ENCODE measurements at regions not wholly inside any gene's neighbourhood (a gene's known extent, or its start where the extent isn't known, plus 50 kb on each side); places are given as distances from the start of the nearest gene placed in this dataset.

GRCh38 chr1:221039616-221040015, 160.4 kb downstream of the HLX start:
- no peak for TF ChIP-seq CTCF (IDR thresholded peaks at IDR 0.05)
- no peak for TF ChIP-seq POLR2AphosphoS5 (IDR thresholded peaks at IDR 0.05)
- TF ChIP-seq POLR2A (IDR thresholded peaks at IDR 0.05) = no peak

All from upper lobe of left lung (tissue), 4 donors.